ENCODE measurements at regions not wholly inside any gene's neighbourhood (a gene's known extent, or its start where the extent isn't known, plus 50 kb on each side); places are given as distances from the start of the nearest gene placed in this dataset.

DNA sequence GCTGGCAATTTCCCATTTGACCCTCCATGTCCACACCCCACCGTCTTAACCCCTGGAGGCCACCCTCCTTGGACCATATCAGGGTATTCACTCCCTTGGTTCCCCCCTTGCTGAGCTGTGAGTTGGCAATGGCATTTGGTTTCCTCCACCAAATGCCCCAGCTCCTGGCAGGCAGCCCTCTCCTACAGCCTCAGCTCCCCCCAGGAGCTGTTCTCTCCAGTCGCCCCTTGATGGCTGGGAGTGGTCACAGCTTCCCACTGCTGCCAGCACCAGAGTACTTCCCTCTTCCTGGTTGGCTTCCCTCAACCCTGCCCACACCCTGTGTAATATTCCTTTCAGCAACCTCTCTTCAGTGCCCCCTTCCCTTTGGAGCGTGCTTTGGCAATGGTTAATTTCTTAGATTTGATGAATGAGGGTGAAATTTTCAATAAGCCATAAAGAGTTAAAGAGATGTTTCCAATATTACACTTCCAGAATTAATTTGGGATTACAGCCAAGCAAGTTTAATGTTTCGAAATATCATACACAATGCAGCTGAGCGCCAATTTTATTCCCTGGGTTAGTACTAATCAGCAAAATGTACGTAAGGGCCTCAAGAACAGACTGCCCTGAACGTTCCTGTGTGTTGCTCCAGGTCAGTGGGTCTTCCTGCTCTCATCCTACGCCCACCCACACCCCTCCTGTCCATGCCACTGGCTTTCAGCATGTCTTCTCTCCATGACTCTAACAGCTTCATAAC is 207.1 kb upstream of the NFE2L3 start (continued):
- TF ChIP-seq YY1 (IDR thresholded peaks at IDR 0.05; ENCODE audit: extremely low read depth, insufficient replicate concordance, low read depth, low read length): no peak
- no peak for TF ChIP-seq CBX3 (IDR thresholded peaks at IDR 0.05; ENCODE audit: low read depth)
- no peak for TF ChIP-seq POLR2AphosphoS5 (IDR thresholded peaks at IDR 0.05; ENCODE audit: low read depth, low read length)

- Histone ChIP-seq H3K79me2 (ENCODE audit: insufficient read depth, low read length) (no peaks in the 10 kb centered on the region), H3K27me3 (ENCODE audit: insufficient read depth, low read length) (no peaks in the 10 kb centered on the region), H3K9me3 (ENCODE audit: control insufficient read depth in 1 of 2, insufficient read depth in 1 of 2, low read depth in 1 of 2, low read length in 2 of 2) (no peaks in the 10 kb centered on the region), H3K27ac (ENCODE audit: low read depth, low read length) (no peak overlapping the region), H3K4me3 (replicated peaks in 1 of 2; ENCODE audit: low read depth in 1 of 2, low read length in 2 of 2) (no peak overlapping the region), H3K36me3 (ENCODE audit: control insufficient read depth in 1 of 2, insufficient read depth in 2 of 2, low read length in 2 of 2) (no peaks in the 10 kb centered on the region), H4K20me1 (ENCODE audit: insufficient read depth) (no peaks in the 10 kb centered on the region), H3K4me2 (ENCODE audit: low read length) (no peak overlapping the region), H3K9ac (ENCODE audit: low read length) (no peak overlapping the region), H2AFZ (ENCODE audit: low read depth, low read length, poor library complexity, severe bottlenecking) (no peak overlapping the region), H3K9me2 (ENCODE audit: insufficient read depth) (no peaks in the 10 kb centered on the region), H3K4me1 (ENCODE audit: control insufficient read depth in 1 of 2, insufficient read depth in 2 of 2, low read length in 2 of 2) (peaks cover 0 to 14% of the 10 kb centered on the region in 2 experiments; a peak in 3 of 4 replicates)
- intact Hi-C loops (cut with micrococcal nuclease): no loop called here
- BruUV-seq (replicated peaks): no TSS peak
- no peak for TF ChIP-seq CBX3 (IDR thresholded peaks at IDR 0.05; ENCODE audit: low read depth)
- CTCF ChIA-PET: no interaction called here
- RAD21 ChIA-PET (ENCODE audit: low non-redundant PET in 1 of 2, low total read pairs in 2 of 2, uncharacterized antibody in 2 of 2, unreplicated experiment in 2 of 2): interaction anchor here in 1 of 2 experiments (0.6 kb wide), 1 partner anchor 122 kb away, joined by 3 read pairs; no protein-coding TSS in a partner anchor
- no peak for ATAC-seq
- DNase-seq (ENCODE audit: low read depth, low spot score): no peak
- POLR2A ChIA-PET: no interaction called here
Measured at GRCh38 chr7:25945608-25946007, 206.4 kb upstream of the NFE2L3 start.

- BruUV-seq (replicated peaks): no TSS peak
- H3K9me2 ChIP-seq (ENCODE audit: insufficient read depth): no peaks in the 10 kb centered on the region
- CTCF ChIA-PET: no interaction called here
Measured at GRCh38 chr7:25946181-25946580, 205.8 kb upstream of the NFE2L3 start.

More at GRCh38 chr7:25946181-25946580, 205.8 kb upstream of the NFE2L3 start:
- DNase-seq (ENCODE audit: low read depth, low spot score): no peak
- TF ChIP-seq SRF (IDR thresholded peaks at IDR 0.05; ENCODE audit: low read depth): no peak
- no peak for TF ChIP-seq ZBTB33 (IDR thresholded peaks at IDR 0.05; ENCODE audit: extremely low read depth, insufficient replicate concordance, low read length)
- TF ChIP-seq FOSL1 (IDR thresholded peaks at IDR 0.05; ENCODE audit: low read depth): no peak
- TF ChIP-seq JUND (IDR thresholded peaks at IDR 0.05): no peak
- TF ChIP-seq, protein P1, sequence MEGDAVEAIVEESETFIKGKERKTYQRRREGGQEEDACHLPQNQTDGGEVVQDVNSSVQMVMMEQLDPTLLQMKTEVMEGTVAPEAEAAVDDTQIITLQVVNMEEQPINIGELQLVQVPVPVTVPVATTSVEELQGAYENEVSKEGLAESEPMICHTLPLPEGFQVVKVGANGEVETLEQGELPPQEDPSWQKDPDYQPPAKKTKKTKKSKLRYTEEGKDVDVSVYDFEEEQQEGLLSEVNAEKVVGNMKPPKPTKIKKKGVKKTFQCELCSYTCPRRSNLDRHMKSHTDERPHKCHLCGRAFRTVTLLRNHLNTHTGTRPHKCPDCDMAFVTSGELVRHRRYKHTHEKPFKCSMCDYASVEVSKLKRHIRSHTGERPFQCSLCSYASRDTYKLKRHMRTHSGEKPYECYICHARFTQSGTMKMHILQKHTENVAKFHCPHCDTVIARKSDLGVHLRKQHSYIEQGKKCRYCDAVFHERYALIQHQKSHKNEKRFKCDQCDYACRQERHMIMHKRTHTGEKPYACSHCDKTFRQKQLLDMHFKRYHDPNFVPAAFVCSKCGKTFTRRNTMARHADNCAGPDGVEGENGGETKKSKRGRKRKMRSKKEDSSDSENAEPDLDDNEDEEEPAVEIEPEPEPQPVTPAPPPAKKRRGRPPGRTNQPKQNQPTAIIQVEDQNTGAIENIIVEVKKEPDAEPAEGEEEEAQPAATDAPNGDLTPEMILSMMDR (IDR thresholded peaks at IDR 0.05 in 2 of 3, conservative IDR thresholded peaks at IDR 0.05 in 1 of 3; ENCODE audit: borderline replicate concordance in 1 of 3, insufficient read depth in 1 of 3, low read depth in 2 of 3, low read length in 2 of 3): no peak
- TF ChIP-seq ATF3 (IDR thresholded peaks at IDR 0.05): no peak
- no peak for TF ChIP-seq RAD21 (IDR thresholded peaks at IDR 0.05; ENCODE audit: low read depth)
- TF ChIP-seq YY1 (IDR thresholded peaks at IDR 0.05; ENCODE audit: extremely low read depth, insufficient replicate concordance, low read depth, low read length): no peak
- TF ChIP-seq EZH2phosphoT487 (IDR thresholded peaks at IDR 0.05; ENCODE audit: borderline replicate concordance): no peak
- TF ChIP-seq SP1 (IDR thresholded peaks at IDR 0.05; ENCODE audit: low read depth): no peak
- intact Hi-C loops (cut with micrococcal nuclease): no loop called here
- no peak for ATAC-seq
- RAD21 ChIA-PET (ENCODE audit: low non-redundant PET in 1 of 2, low total read pairs in 2 of 2, uncharacterized antibody in 2 of 2, unreplicated experiment in 2 of 2): no interaction called here
- Histone ChIP-seq H3K27ac (ENCODE audit: low read depth, low read length) (no peak overlapping the region), H3K79me2 (ENCODE audit: insufficient read depth, low read length) (no peaks in the 10 kb centered on the region), H3K9me3 (ENCODE audit: control insufficient read depth in 1 of 2, insufficient read depth in 1 of 2, low read depth in 1 of 2, low read length in 2 of 2) (no peaks in the 10 kb centered on the region), H2AFZ (ENCODE audit: low read depth, low read length, poor library complexity, severe bottlenecking) (no peak overlapping the region), H3K9ac (ENCODE audit: low read length) (no peak overlapping the region), H3K36me3 (ENCODE audit: control insufficient read depth in 1 of 2, insufficient read depth in 2 of 2, low read length in 2 of 2) (no peaks in the 10 kb centered on the region), H3K4me3 (replicated peaks in 1 of 2; ENCODE audit: low read depth in 1 of 2, low read length in 2 of 2) (no peak overlapping the region), H3K4me1 (ENCODE audit: control insufficient read depth in 1 of 2, insufficient read depth in 2 of 2, low read length in 2 of 2) (peaks cover 0 to 10% of the 10 kb centered on the region in 2 experiments; a peak in 2 of 4 replicates), H4K20me1 (ENCODE audit: insufficient read depth) (no peaks in the 10 kb centered on the region), H3K27me3 (ENCODE audit: insufficient read depth, low read length) (no peaks in the 10 kb centered on the region), H3K4me2 (ENCODE audit: low read length) (no peak overlapping the region)
- POLR2A ChIA-PET: no interaction called here

Measured in HCT116 (cell line).